ENCODE measurements at regions not wholly inside any gene's neighbourhood (a gene's known extent, or its start where the extent isn't known, plus 50 kb on each side); places are given as distances from the start of the nearest gene placed in this dataset.

- TF ChIP-seq CHD7 (IDR thresholded peaks at IDR 0.05; ENCODE audit: insufficient replicate concordance, low read length) (no peak), KDM1A (IDR thresholded peaks at IDR 0.05; ENCODE audit: borderline replicate concordance, low read length) (no peak)
These were observed 163.7 kb upstream of the SPANXC start (continued) for GRCh38 chrX:141405853-141406492.

Data from H1 (cell line).